DMS 273 (cell line): ENCODE measurements at regions not wholly inside any gene's neighbourhood (a gene's known extent, or its start where the extent isn't known, plus 50 kb on each side); places are given as distances from the start of the nearest gene placed in this dataset.

Experiments
- DNase-seq: peaks from one replicate; lab custom pipeline; 2025; ENCODE audit not compliant: unreplicated experiment; lab: John Stamatoyannopoulos, UW

DNA sequence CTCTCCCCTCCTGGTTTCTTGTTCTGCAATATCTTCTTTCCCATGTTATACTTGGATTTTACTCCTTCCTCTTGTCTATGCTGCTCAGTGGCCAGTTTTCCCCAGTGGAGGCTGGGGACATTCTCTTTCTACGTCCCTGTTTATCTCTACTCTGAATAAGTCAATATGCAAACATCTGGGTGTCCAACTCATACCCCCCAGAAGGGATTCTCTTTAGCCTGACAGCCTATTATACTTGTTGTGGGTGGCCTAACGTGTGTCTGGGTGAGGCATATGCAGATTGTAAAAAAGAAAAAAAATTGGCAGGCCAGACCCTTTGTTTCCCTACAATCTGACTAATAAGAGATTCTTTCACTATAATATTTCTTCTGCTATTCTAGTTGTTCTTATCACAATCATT, 134.2 kb upstream of the MAF start:
- DNase-seq = no peak

DNA sequence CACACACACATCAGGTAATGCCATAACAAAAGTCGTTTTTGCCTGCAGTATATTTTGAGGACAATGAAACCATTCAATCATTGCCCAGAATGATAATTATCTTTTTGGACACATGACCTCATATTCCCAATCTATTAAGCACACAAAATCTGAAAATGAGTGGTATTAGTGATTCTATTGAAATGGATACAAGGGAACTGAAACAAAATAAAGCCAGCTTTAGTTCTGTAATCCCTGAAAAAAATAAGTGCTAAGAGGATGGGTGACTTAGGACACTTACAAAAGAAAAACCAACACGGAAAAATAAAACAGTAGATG, 128.3 kb upstream of the MAF start:
- no peak for DNase-seq

DNA sequence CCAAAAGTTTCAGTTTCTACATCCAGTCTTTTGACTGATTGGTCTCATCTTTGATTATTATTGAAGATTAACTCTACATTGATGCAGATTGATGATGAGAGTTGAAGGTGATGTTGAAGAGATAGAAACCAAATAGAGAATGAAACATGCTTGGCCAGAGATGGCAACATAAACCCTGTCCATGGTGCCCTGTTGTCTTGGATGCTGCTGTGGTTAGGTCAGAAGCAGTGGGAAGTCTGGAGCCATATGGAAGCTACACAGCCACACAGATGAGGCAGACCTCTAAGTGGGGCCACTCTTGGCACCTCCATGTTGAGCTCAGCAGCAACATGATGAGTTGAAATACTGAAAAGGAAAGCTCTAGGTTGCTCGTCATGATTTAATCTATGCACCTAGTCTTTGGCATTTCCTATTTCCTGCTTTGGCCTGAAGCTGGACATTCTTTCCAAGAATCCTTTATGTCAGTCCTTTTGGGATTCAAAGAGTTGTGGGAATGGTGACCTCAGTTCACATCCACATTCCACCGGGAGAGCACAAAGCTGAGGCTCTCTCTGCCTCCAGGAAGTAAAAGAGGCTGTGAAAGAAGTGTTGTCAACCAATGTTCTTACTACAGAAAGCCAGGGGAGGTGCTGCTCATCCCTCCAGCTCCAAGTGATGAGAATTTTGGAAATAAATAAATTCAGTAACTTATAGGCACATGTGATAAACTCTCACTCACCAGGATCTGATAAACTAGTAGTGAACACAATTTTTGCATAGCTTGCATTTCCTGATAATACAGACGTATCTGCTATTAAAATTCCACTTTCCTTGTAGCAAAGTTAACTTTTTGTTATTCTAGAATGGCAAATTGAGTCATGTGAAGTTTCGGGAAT, 127.7 kb upstream of the MAF start:
- DNase-seq = no peak

DNA sequence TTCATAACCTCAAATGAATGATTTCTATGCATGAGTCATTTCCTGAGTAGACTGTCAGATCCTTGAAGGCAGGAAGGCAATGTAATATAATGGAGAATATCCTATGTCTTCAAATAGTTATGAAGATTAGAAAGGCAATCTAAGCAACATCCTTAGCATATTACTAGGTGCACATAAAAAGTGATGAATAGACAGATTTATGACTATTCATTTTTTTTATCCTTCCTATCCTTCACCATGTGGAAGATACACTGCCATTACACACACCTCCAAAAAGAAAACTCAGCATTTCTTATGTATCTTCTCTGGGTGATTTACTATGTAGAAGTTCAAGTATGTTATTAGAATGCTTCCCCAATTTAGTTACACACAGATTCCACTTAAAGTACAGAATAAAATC, 126.4 kb upstream of the MAF start:
- no peak for DNase-seq

DNA sequence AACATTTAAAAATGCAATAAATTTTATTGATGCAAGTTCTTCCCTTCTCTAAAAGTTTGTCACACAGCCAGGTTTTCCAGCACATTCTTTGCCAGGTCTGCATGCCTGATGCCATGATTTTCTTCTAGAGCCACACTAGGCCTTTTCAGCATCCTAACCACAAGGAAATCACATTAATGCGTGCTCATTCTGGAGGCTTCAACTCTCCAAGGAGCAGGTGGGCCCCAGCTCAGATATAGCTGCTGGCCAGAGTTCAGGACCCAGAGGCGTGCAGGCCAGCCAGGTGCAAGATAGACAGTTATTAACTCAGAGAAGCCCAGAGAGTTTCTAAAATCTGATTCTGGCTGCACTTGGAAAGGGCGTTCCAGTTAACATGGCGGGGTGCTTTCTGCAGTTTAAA, 124.5 kb upstream of the MAF start:
- DNase-seq = no peak

DNA sequence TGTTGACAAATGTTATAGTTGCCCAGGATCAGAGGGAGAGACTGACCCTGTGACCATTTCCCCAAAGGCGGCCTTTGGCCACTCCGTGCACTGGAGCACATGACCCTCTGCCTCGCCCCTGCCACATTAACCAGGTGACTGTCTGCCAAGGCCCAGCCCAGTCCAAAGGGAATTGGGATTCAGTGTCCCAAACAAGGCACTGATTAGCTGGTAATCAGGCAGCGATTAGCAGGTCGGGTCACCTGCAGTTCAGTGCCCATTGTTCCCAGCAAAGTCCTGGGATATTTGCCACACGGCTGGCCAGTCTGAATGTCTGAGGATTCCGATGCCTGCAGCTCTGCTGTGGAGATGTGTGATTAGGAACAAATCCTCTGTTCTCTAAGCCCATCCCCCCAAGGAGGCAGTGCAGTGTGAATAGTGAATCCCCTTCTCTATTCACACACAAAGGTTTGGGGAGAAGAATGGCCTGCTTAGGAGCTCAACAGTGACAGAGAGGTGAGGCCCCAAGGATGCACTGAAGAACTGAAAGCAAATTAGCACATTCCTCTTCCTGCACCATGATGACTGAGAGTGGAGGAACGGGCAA, 123.1 kb upstream of the MAF start:
- DNase-seq = no peak

DNA sequence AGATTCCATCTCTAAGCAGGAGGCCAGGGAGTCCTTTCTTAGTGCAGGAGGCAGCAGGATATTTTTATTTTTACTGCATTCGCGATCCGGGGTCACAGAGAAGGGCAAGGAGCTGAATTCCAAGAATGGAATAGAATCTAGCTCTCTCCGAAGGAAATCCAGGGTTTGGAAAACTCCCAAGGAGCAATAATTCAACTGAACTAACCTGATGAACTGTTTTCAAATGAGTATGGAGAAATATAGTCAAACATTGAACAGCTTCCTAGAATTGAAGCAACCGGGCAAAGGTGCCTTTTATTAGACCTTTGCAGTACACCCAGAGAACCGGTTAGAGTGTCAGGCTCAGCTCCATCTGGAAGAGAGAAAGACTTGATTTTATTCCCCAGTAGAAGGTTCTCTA, 120.7 kb upstream of the MAF start:
- no peak for DNase-seq

DNA sequence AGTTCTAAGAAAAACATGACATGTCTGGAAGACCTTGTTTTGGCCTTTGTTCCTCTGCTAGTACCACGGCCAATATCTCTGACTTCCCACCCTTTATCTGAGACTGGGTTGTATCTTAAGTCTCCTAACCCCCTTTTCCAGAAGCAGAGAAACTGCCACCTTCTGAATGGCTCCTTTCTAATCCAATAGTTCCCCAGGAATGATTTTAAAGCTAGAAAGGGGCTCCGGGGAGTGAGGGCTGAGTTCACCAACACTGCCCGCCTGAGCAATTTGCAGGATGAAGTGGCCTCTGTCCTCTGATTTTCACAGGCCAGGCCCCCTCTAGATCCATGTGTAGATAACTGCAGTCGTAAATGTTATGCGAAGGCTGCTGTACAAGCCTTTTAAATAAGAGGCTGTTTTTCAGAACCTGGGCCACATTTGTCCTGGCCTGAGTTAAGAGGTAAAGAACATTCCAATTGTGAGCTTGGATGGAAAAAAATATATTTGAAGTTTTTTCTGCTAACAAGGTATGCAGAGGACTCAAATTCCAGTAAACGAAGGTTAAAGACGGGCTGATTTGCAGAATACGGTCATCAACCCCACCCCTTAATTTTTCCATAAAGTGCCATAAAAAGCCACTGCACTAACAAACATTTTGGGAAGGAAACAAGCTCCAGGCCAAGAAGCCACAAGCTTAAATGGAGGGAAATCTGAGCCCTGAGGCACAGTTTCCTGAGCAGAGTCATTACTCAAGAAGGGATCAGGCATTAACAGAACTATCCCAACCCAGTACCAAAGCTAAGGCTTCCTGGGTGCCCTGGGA, 117.0 kb upstream of the MAF start:
- no peak for DNase-seq

DNA sequence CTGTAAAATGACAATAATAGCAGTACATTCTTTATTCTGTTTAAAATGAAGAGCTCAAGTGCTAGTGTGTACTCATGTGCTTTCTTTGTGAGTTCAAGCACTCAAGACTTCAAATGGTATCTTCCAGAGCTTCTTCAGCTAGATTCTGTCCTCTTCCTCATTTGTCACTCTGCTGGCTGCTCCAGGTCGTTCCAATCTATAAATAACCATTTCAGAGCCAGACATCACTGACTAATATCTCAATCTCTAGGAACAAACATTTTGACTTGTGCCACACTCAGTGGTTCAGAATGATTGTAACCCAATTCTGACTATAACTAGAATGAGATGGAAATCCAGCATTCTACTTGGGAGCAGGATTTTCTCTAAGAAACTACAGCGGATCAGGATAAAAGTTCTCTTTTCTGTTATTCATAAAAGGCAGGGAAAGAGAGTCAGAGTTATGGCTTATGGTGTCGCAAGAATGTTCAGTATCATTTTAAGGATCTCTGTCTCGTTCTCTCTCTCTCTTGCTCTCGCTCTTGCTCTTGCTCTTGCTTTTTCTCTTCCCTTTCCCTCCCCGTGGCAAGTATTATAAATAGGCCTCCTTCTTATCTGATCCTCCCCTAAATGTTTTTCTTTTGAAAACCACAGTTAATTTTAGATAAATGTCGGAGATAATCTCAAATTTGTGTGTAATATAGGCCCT, 116.3 kb upstream of the MAF start:
- no peak for DNase-seq

DNA sequence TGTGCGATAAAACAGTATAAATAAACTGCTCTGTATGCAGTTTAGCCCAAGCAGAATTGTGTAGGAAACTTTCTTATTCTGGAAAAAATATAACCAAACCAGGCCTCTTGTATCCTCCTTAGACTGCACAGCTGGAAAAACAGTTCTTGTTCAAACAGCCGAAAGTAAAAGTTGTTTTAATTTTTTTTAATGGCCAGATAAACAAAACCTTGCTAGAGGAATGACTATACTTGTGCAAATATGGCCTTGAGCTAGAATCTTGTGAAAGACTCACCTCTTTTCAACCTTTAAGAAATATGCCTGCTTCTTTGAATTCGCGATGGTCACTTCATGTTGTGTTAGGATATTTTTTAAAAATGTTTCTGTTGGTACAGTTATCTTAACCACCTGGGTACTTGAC, 114.5 kb upstream of the MAF start:
- no peak for DNase-seq

DNA sequence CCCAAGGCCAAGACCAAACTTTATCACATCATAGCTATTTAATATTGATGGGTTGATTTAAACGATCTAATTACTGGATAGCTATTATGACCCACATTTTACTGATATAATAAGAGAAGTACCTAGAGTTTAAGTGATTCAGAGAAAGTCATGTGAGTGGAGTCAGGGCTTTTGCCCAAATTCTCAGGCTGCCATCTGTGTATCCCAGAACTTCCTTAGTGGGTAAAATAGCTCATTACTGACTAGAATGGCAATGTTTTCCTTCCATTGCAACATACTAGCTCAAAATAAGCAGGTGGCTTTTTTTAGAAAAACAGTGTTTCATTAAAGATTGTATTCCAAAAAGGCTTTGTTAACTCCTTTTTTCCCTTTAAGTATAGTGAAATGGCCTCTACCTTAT, 113.9 kb upstream of the MAF start:
- no peak for DNase-seq

DNA sequence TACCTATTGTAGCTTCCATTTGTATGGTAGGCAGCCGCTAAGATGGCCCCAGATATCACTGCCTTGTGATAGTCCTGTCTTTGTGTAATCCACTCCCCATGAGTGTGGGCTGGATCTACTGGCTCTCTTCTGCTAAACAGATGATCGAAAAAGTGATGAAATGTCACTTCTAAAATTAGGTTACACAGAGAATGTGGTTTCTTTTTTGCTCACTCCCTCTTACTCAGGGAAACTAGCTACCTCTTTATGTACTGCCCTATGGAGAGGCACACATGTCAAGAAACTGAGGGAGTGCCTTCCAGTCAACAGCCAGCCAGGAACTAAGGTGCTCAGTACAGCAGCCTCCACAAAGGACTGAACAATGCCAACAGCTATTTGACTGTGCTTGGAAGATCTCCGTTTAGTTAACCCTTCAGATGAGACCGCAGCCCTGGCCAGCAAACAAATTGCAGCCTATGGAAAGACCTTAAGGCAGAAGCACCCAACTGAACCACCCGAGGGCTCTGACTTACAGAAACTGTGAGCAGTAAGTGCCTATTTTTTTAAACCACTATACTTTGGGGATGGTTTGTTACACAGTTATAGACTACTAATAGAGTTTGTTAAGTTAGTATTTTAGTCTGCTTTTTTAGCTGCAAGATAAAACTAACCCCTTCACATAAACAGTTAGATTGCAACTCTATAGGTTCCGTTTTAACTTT, 113.2 kb upstream of the MAF start:
- DNase-seq = no peak

DNA sequence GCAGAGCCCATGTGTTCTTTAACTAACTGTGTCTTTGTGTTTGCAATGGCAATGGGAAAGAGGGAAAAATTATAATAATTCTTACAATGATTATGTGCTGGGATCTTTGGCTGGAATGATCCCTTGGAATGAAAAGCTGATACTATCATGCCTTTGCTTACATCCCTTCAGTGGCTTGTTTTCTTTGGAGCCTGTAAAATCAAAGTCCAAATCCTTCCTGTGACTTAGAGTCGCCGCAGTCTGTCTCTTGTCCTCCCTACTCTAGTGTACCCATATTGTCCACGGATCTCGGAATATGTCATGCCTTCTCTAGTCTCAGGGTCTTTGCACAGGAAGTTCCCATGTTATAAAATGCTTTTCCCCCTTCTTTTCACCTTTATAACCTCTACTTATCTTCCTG, 111.7 kb upstream of the MAF start:
- DNase-seq = no peak

DNA sequence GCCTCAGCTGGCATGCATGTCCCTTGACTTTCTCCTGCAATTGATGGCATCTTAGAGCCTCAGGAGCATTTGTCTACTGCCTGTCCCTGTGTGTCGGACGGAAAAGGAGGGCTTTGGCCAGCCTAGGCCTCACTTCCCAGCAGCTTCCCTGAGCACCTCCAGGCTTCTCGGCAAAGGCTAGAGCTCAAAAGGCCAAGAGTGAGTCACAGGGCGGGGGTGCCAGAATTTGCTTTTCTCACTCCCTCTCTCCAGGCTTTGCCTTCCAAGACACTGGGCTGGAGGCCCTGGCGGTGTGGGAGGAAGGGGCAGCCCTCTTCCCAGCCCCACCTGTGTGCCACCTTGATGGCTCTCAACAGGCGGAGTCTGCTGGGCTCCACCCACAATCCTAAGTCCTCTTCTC, 107.3 kb upstream of the MAF start:
- no peak for DNase-seq

DNA sequence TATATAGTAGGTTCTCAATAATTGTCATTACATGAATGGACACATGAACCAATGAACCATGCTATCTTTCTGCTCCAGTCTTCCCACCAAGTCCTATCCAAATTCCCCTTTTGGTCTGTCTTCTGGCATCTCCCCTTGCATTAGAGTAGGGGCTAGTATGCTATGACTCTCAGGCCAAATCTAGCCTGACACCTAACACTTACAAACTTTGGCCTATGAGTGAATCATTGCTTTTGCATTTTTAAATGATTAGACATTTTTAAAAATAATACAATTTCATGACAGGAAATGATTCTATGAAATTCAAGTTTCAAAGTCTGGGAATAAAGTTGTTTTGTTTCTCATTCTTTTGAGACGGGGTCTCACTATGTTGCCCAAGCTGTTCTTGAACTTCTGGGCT, 102.5 kb upstream of the MAF start:
- DNase-seq = no peak

DNA sequence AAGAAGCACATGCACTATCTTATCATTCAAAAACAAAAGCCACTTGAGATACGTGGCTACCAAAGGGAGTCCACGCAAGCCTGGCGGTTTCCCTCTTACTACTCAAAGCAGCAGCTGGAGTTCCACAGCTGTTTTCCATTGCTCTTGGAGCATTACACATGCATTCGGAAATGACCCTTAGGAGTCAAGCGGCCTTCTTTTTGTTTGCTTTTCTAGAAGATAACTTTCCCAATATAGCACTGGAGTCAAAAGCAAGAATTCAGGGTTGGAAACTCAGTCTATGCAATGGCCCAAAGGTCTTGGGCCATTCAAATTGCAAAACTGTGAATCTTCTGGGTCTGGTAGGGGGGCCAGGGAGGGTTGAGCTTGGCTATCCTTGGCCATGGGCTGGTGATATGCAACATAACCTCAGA, 97.8 kb upstream of the MAF start:
- DNase-seq = no peak

DNA sequence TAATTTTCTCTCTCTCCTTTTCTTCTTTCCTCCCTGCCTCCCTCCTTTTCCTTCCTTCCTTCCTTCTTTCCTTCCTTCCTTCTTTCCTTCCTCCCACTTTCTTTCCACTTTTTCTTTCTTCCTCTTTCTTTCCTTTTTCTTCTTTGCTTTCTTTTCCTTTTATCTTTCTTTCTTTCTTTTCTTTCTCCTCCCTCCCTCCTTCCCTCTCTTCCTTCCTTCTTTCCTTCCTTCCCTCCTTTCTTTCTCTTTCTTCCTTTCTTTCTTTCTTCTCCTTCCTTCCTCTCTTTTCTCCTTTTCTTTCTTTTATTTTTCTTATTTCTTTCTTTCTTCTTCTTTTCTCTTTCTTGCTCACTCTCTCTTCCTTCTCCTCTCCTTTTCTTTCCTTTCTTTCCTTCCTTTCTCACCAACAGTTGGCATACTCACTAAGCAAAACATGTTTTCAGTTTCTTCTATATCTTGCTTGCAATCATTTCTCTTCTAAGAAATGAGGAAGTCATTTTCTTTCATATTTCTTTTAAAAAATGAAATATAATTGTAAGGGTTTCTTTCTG, 97.1 kb upstream of the MAF start:
- no peak for DNase-seq

DNA sequence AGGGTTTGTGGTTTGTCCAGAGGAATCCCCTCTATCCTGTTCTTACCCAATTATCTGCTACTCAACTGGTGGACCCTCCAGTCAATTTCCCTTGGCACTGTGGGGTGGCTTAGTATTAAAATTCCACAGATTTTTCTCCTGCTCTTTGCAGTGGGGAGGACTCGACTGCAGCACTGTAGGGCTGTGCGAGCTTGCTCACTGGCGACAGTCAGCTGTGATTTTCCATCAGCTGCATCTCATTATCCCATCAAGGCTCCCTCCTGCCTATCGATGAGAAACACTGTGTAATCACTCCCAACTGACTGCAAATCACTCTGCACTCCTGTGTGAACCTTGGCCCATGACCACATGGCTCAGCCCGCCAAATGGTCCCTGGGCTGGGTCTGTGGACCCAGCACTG, 90.5 kb upstream of the MAF start:
- DNase-seq = no peak

DNA sequence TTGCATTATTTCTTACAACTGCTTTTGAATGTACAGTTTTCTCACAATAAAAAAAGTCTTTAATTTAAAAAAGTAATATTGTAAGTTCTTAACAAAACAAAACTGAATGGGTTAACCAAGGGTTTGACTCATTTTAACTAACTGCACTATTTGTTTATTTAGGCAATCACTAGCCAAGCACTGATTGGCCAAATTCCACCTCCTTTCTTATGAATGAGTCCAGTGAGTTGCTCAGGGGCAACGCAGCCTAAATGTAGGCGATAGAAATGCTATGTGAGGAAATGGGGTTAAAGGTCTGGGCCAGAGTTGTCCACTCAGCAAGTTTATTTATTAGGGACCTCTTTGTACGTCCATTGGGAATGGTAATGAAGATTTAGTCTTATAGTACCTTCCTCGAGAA, 89.6 kb upstream of the MAF start:
- DNase-seq = no peak

DNA sequence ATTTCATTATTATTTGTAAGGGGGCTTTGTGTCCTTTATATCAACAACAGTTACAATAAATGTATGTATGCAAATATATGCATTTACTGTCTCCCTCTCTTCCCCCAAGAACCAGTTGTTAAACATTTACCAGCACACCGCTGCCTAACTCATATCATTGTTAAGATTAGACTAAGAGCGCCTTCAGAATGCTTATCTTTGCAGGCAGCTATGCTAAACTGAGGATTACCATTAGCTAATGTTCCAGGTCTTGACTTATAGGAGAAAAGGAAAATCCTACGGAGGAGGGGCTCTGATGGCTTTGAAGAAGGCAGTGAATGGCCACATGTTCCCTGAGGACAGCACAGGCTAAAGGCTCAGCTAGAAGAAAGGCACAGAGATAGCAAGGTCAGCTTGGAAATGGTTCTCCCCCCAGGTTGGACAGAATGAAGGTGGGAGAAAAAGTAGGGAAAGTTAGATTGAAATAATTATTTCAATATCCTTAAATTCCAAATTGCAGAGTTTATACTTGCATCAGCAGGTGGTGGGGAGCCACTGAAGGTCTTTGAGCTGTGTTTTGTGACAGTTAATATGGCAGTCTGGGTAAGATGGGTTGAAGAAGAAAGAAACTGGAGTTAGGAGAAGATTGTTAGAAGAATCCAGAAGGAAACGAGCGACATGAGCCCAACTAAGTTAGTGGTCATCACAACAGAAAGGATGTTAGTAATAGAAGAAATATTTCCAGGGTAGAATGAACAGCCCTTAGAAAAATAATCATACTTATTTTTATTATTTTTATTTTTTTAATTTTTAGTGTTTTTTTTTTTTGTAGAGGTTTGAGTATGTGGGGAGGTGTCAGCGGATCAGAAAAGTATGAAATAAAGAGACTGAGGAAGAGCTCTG, 87.0 kb upstream of the MAF start:
- no peak for DNase-seq
